GM18502 (cell line): ENCODE measurements at regions not wholly inside any gene's neighbourhood (a gene's known extent, or its start where the extent isn't known, plus 50 kb on each side); places are given as distances from the start of the nearest gene placed in this dataset.
A peak's percentile ranks its signal among the peaks of the same experiment; 100 is the strongest.

Experiments used
- ATAC-seq: cut with Tn5 transposase; IDR thresholded peaks from one replicate; pipeline ENCODE4 v1.9.1; 2021; ENCODE audit warnings: mild to moderate bottlenecking; ENCODE audit not compliant: unreplicated experiment, poor library complexity

- no peak for ATAC-seq
Observed at GRCh38 chr22:49076300-49077035, 751.2 kb downstream of the BRD1 start.

- ATAC-seq, result no peak
Observed at GRCh38 chr22:49075150-49075549, 752.5 kb downstream of the BRD1 start.

GRCh38 chr22:49073873-49074417, 753.7 kb downstream of the BRD1 start:
- ATAC-seq, result no peak

- ATAC-seq, result no peak
Observed at GRCh38 chr22:49072996-49073645, 754.6 kb downstream of the BRD1 start.

- ATAC-seq, result no peak
Observed at GRCh38 chr22:49070501-49070900, 757.2 kb downstream of the BRD1 start.

GRCh38 chr22:49068861-49069500, 758.7 kb downstream of the BRD1 start:
- no peak for ATAC-seq

GRCh38 chr22:49067504-49067903, 760.2 kb downstream of the BRD1 start:
- no peak for ATAC-seq

GRCh38 chr22:49066619-49067018, 761.1 kb downstream of the BRD1 start:
- no peak for ATAC-seq

- ATAC-seq, result no peak
Observed at GRCh38 chr22:49064836-49065235, 762.8 kb downstream of the BRD1 start.

GRCh38 chr22:49063545-49063890, 764.2 kb downstream of the BRD1 start:
- ATAC-seq, result no peak

GRCh38 chr22:49062802-49063544, 764.7 kb downstream of the BRD1 start:
- no peak for ATAC-seq

- no peak for ATAC-seq
Observed at GRCh38 chr22:49062155-49062801, 765.4 kb downstream of the BRD1 start.

- no peak for ATAC-seq
Observed at GRCh38 chr22:49057910-49058309, 769.8 kb downstream of the BRD1 start.

- ATAC-seq, result no peak
Observed at GRCh38 chr22:49056301-49056700, 771.4 kb downstream of the BRD1 start.

- no peak for ATAC-seq
Observed at GRCh38 chr22:49055406-49055805, 772.3 kb downstream of the BRD1 start.

GRCh38 chr22:49053578-49053977, 774.1 kb downstream of the BRD1 start:
- ATAC-seq, result no peak

GRCh38 chr22:49052560-49052959, 775.1 kb downstream of the BRD1 start:
- ATAC-seq, result no peak

GRCh38 chr22:49052023-49052538, 775.6 kb downstream of the BRD1 start:
- ATAC-seq, result peak; percentile 71

GRCh38 chr22:49051491-49052022, 776.1 kb downstream of the BRD1 start:
- no peak for ATAC-seq

GRCh38 chr22:49049691-49050090, 778.0 kb downstream of the BRD1 start:
- no peak for ATAC-seq
